ENCODE measurements at regions not wholly inside any gene's neighbourhood (a gene's known extent, or its start where the extent isn't known, plus 50 kb on each side); places are given as distances from the start of the nearest gene placed in this dataset.
A peak's percentile ranks its signal among the peaks of the same experiment; 100 is the strongest.

- no peak for DNase-seq
- in situ Hi-C loops (cut with HindIII; ENCODE audit: low pct_ligation_motif_present, low sequenced_read_pairs) = no loop called here
- no peaks in the 10 kb centered on the region for H3K36me3 ChIP-seq (replicated peaks)
- no peaks in the 10 kb centered on the region for H3K27me3 ChIP-seq (replicated peaks)
- TF ChIP-seq CTCF (IDR thresholded peaks at IDR 0.05; ENCODE audit: low read depth, low read length, missing control alignments) = no peak
- H3K4me3 ChIP-seq (ENCODE audit: low read depth, low read length) = no peak overlapping the region
- H3K27ac ChIP-seq = no peak overlapping the region
Measured at GRCh38 chr4:110950731-110951130, 327.9 kb upstream of the PITX2 start.

DNA sequence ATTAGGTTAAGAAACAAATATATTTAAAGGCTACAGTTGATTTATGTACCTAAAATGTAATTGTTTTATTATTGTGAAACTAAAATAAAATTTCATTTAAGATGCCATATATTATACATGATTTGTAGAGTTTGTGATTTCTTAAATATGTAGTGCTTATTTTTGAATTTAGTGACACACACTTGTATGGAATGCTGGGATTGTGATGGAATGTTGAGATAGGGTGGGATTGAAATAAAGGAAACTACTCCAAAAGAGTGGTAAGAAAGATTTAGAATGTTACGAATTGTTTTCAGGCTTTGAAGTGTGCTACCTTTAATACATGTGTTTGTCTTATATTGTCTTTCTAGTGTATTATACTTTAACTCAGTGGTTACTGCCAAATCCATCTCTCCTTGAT is 330.3 kb upstream of the PITX2 start:
- no peaks in the 10 kb centered on the region for H3K36me3 ChIP-seq (replicated peaks)
- DNase-seq = no peak
- no peak overlapping the region for H3K27ac ChIP-seq
- H3K27me3 ChIP-seq (replicated peaks) = no peaks in the 10 kb centered on the region
- no peak for TF ChIP-seq CTCF (IDR thresholded peaks at IDR 0.05; ENCODE audit: low read depth, low read length, missing control alignments)
- no peak overlapping the region for H3K4me3 ChIP-seq (ENCODE audit: low read depth, low read length)
- in situ Hi-C loops (cut with HindIII; ENCODE audit: low pct_ligation_motif_present, low sequenced_read_pairs) = no loop called here

DNA sequence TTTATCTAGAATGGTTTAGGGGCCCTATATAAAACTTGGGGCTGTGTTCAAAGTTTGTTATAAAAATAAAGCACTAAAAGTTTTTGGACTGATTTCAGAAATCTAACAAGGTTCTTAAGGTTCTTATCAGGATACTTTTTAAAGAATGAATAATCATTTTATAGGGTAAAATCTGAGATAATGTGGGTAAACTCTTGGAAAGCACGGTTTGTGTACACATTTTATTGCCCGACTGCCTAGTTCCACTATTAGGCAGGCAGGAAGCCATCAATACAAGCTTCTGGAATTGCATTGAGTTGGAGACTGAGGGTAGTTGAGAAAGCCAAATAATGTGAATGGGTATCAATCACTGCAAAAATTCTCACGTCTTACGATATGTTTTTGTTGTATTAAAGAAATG is 331.0 kb upstream of the PITX2 start:
- no peaks in the 10 kb centered on the region for H3K27me3 ChIP-seq (replicated peaks)
- in situ Hi-C loops (cut with HindIII; ENCODE audit: low pct_ligation_motif_present, low sequenced_read_pairs) = no loop called here

GRCh38 chr4:110955748-110956147 is 332.9 kb upstream of the PITX2 start:
- Histone ChIP-seq H3K36me3 (replicated peaks) (no peaks in the 10 kb centered on the region), H3K4me3 (ENCODE audit: low read depth, low read length) (no peak overlapping the region), H3K27ac (no peak overlapping the region), H3K27me3 (replicated peaks) (no peaks in the 10 kb centered on the region)
- in situ Hi-C loops (cut with HindIII; ENCODE audit: low pct_ligation_motif_present, low sequenced_read_pairs) = no loop called here
- no peak for TF ChIP-seq CTCF (IDR thresholded peaks at IDR 0.05; ENCODE audit: low read depth, low read length, missing control alignments)
- DNase-seq = no peak

More for the DNA sequence above, 331.0 kb upstream of the PITX2 start:
- Histone ChIP-seq H3K36me3 (replicated peaks) (no peaks in the 10 kb centered on the region), H3K27ac (no peak overlapping the region), H3K4me3 (ENCODE audit: low read depth, low read length) (no peak overlapping the region)
- no peak for DNase-seq
- TF ChIP-seq CTCF (IDR thresholded peaks at IDR 0.05; ENCODE audit: low read depth, low read length, missing control alignments) = no peak

- no peak overlapping the region for H3K27ac ChIP-seq
- no peaks in the 10 kb centered on the region for H3K27me3 ChIP-seq (replicated peaks)
- H3K36me3 ChIP-seq (replicated peaks) = no peaks in the 10 kb centered on the region
- no peak for DNase-seq
- H3K4me3 ChIP-seq (ENCODE audit: low read depth, low read length) = no peak overlapping the region
- in situ Hi-C loops (cut with HindIII; ENCODE audit: low pct_ligation_motif_present, low sequenced_read_pairs) = no loop called here
- peak; percentile 8 for TF ChIP-seq CTCF (IDR thresholded peaks at IDR 0.05; ENCODE audit: low read depth, low read length, missing control alignments)
Measured at GRCh38 chr4:110959041-110959643, 336.3 kb upstream of the PITX2 start.

DNA sequence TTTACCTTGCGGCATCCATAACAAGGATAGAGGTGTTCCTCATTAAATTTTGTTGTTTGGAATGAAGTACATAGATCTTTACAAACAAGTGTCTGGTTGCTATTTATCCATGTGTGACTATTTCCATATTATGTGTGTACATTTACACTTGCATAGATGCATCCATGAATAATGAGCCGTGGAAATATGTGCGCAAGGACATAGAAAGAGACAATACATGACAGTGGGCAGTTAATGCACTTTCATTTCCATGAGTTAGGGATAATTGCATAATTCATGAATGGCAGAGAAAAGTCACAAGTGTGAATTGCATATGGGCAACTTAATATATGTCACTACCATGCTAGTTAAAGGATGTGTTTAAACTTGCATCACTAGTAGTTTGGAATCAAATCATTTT is 338.2 kb upstream of the PITX2 start:
- no peaks in the 10 kb centered on the region for H3K36me3 ChIP-seq (replicated peaks)
- H3K27ac ChIP-seq = no peak overlapping the region
- DNase-seq = no peak
- no peaks in the 10 kb centered on the region for H3K27me3 ChIP-seq (replicated peaks)
- no peak for TF ChIP-seq CTCF (IDR thresholded peaks at IDR 0.05; ENCODE audit: low read depth, low read length, missing control alignments)
- in situ Hi-C loops (cut with HindIII; ENCODE audit: low pct_ligation_motif_present, low sequenced_read_pairs) = no loop called here
- no peak overlapping the region for H3K4me3 ChIP-seq (ENCODE audit: low read depth, low read length)

All from brain microvascular endothelial cell (primary cell).